ENCODE measurements at regions not wholly inside any gene's neighbourhood (a gene's known extent, or its start where the extent isn't known, plus 50 kb on each side); places are given as distances from the start of the nearest gene placed in this dataset.

- H3K36me3 Mint-ChIP-seq, result peaks cover 27% of the 10 kb centered on the region
- Histone ChIP-seq H3K27me3 (replicated peaks in 1 of 2; ENCODE audit: control insufficient read depth in 2 of 2, extremely low read depth in 1 of 2, insufficient read depth in 2 of 2, low read length in 1 of 2) (no peaks in the 10 kb centered on the region), H3K9me3 (no peaks in the 10 kb centered on the region), H3K36me3 (ENCODE audit: control insufficient read depth in 2 of 2, extremely low read depth in 1 of 2, insufficient read depth in 1 of 2, low read length in 1 of 2) (peaks cover 3% of the 10 kb centered on the region in 2 donors), H3K4me1 (ENCODE audit: control insufficient read depth in 1 of 2, extremely low read depth in 1 of 2, insufficient read depth in 2 of 2, low read length in 2 of 2) (no peaks in the 10 kb centered on the region), H3K27ac (ENCODE audit: low read length) (no peak overlapping the region), H3K4me3 (ENCODE audit: control insufficient read depth in 1 of 2, extremely low read depth in 1 of 2, low read length in 1 of 2) (no peak overlapping the region)
- H3K4me1 Mint-ChIP-seq, result no peaks in the 10 kb centered on the region
- DNase-seq (no peak), ATAC-seq (replicated peaks in 1 of 4) (no peak)
- CTCF ChIA-PET, result no interaction called here
- WGBS (ENCODE audit: insufficient coverage), result 82% methylated on average over 44 of the region's 66 CpGs
- no peaks in the 10 kb centered on the region for H3K9me3 Mint-ChIP-seq
- no peaks in the 10 kb centered on the region for H3K27me3 Mint-ChIP-seq
- H3K4me3 Mint-ChIP-seq, result no peak overlapping the region
- POLR2A ChIA-PET, result no interaction called here
- H3K27ac Mint-ChIP-seq, result no peak overlapping the region
Observed at GRCh38 chr12:107580750-107581618, 104.6 kb upstream of the PWP1 start.

DNA sequence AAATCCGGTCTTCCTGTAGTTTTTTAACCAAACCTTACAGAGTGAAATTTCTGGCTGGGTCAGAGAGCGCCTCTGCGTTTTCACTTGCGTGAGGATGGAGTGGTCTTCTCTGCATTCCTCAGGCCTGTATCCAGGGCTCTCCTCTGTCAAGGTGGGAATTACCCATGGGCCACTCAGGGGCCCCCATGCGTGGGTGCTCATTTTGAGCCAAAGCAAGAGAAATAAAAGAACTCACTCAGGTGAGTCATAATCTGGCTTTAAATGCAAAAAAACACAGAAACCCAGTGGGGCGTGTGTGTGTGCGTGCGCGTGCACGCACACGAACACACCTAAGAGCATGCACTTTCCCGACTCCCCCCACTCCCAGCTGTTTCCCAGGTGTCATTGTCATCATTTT lies 104.0 kb upstream of the PWP1 start:
- Mint-ChIP-seq H3K4me1 (no peaks in the 10 kb centered on the region), H3K36me3 (peaks cover 28% of the 10 kb centered on the region), H3K9me3 (peaks cover 2 to 3% (median 3%) of the 10 kb centered on the region in 3 donors), H3K27me3 (no peaks in the 10 kb centered on the region), H3K4me3 (no peak overlapping the region), H3K27ac (no peak overlapping the region)
- Histone ChIP-seq H3K36me3 (ENCODE audit: control insufficient read depth in 2 of 2, extremely low read depth in 1 of 2, insufficient read depth in 1 of 2, low read length in 1 of 2) (peaks cover 3% of the 10 kb centered on the region in 2 donors), H3K4me1 (ENCODE audit: control insufficient read depth in 1 of 2, extremely low read depth in 1 of 2, insufficient read depth in 2 of 2, low read length in 2 of 2) (no peaks in the 10 kb centered on the region), H3K9me3 (no peaks in the 10 kb centered on the region), H3K27ac (ENCODE audit: low read length) (no peak overlapping the region), H3K4me3 (ENCODE audit: control insufficient read depth in 1 of 2, extremely low read depth in 1 of 2, low read length in 1 of 2) (no peak overlapping the region), H3K27me3 (replicated peaks in 1 of 2; ENCODE audit: control insufficient read depth in 2 of 2, extremely low read depth in 1 of 2, insufficient read depth in 2 of 2, low read length in 1 of 2) (no peaks in the 10 kb centered on the region)
- ATAC-seq (replicated peaks in 1 of 4), result no peak
- ChIA-PET CTCF (no interaction called here), POLR2A (no interaction called here)
- WGBS (ENCODE audit: insufficient coverage), result 95% methylated on average over 11 of the region's 12 CpGs
- DNase-seq, result no peak

DNA sequence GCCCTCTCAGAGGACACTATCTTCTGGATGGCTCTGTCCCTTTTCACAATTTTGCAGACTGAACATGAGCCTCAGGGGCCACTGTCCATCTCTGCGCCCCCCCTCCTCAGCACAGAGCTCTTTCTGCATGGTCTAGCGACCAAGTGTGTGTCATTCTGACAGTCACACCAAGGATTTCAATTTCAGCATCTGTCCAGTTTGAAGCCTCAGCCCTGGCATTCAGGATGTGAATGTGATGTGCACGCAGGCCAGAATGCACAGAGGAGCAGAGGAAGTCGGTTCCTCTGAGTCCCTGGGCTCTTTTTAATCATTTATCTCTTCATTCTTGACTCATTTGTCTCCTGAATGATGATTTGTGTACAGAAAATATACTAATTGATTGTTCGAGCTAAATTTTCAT lies 102.0 kb upstream of the PWP1 start:
- H3K4me1 Mint-ChIP-seq, result no peaks in the 10 kb centered on the region
- H3K36me3 Mint-ChIP-seq, result peaks cover 42% of the 10 kb centered on the region
- peaks cover 9 to 17% (median 16%) of the 10 kb centered on the region in 3 donors for H3K9me3 Mint-ChIP-seq
- H3K4me1 ChIP-seq (ENCODE audit: control insufficient read depth in 1 of 2, extremely low read depth in 1 of 2, insufficient read depth in 2 of 2, low read length in 2 of 2), result no peaks in the 10 kb centered on the region
- no peak overlapping the region for H3K4me3 Mint-ChIP-seq
- H3K27me3 Mint-ChIP-seq, result no peaks in the 10 kb centered on the region
- WGBS (ENCODE audit: insufficient coverage), result 79% methylated on average over 2 of the region's 5 CpGs
- no peak overlapping the region for H3K4me3 ChIP-seq (ENCODE audit: control insufficient read depth in 1 of 2, extremely low read depth in 1 of 2, low read length in 1 of 2)
- peaks cover 3% of the 10 kb centered on the region in 2 donors for H3K36me3 ChIP-seq (ENCODE audit: control insufficient read depth in 2 of 2, extremely low read depth in 1 of 2, insufficient read depth in 1 of 2, low read length in 1 of 2)
- H3K9me3 ChIP-seq, result no peaks in the 10 kb centered on the region
- DNase-seq (no peak), ATAC-seq (replicated peaks in 1 of 4) (no peak)
- ChIA-PET POLR2A (no interaction called here), CTCF (no interaction called here)
- no peaks in the 10 kb centered on the region for H3K27me3 ChIP-seq (replicated peaks in 1 of 2; ENCODE audit: control insufficient read depth in 2 of 2, extremely low read depth in 1 of 2, insufficient read depth in 2 of 2, low read length in 1 of 2)
- H3K27ac Mint-ChIP-seq, result no peak overlapping the region
- no peak overlapping the region for H3K27ac ChIP-seq (ENCODE audit: low read length)

- DNase-seq, result no peak
- CTCF ChIA-PET, result interaction anchor here in 1 of 2 donors (1.0 kb wide), 1 partner anchor 23 kb away, joined by 6 read pairs; no protein-coding TSS in a partner anchor
- H3K9me3 Mint-ChIP-seq, result peaks cover 9 to 17% (median 16%) of the 10 kb centered on the region in 3 donors
- H3K27ac Mint-ChIP-seq, result no peak overlapping the region
- no peaks in the 10 kb centered on the region for H3K27me3 Mint-ChIP-seq
- H3K4me3 ChIP-seq (ENCODE audit: control insufficient read depth in 1 of 2, extremely low read depth in 1 of 2, low read length in 1 of 2), result no peak overlapping the region
- H3K4me1 ChIP-seq (ENCODE audit: control insufficient read depth in 1 of 2, extremely low read depth in 1 of 2, insufficient read depth in 2 of 2, low read length in 2 of 2), result no peaks in the 10 kb centered on the region
- ATAC-seq (replicated peaks in 1 of 4), result no peak
- 92% methylated on average over 2 of the region's 2 CpGs for WGBS (ENCODE audit: insufficient coverage)
- no peak overlapping the region for H3K27ac ChIP-seq (ENCODE audit: low read length)
- no peaks in the 10 kb centered on the region for H3K27me3 ChIP-seq (replicated peaks in 1 of 2; ENCODE audit: control insufficient read depth in 2 of 2, extremely low read depth in 1 of 2, insufficient read depth in 2 of 2, low read length in 1 of 2)
- POLR2A ChIA-PET, result no interaction called here
- no peaks in the 10 kb centered on the region for H3K4me1 Mint-ChIP-seq
- H3K36me3 ChIP-seq (ENCODE audit: control insufficient read depth in 2 of 2, extremely low read depth in 1 of 2, insufficient read depth in 1 of 2, low read length in 1 of 2), result peaks cover 3 to 6% of the 10 kb centered on the region in 2 donors
- no peaks in the 10 kb centered on the region for H3K9me3 ChIP-seq
- peaks cover 50% of the 10 kb centered on the region for H3K36me3 Mint-ChIP-seq
- H3K4me3 Mint-ChIP-seq, result no peak overlapping the region
Observed at GRCh38 chr12:107584563-107584962, 101.0 kb upstream of the PWP1 start.

- Histone ChIP-seq H3K36me3 (ENCODE audit: control insufficient read depth in 2 of 2, extremely low read depth in 1 of 2, insufficient read depth in 1 of 2, low read length in 1 of 2) (peaks cover 3 to 6% of the 10 kb centered on the region in 2 donors), H3K27me3 (replicated peaks in 1 of 2; ENCODE audit: control insufficient read depth in 2 of 2, extremely low read depth in 1 of 2, insufficient read depth in 2 of 2, low read length in 1 of 2) (no peaks in the 10 kb centered on the region), H3K9me3 (no peaks in the 10 kb centered on the region), H3K27ac (ENCODE audit: low read length) (no peak overlapping the region), H3K4me1 (ENCODE audit: control insufficient read depth in 1 of 2, extremely low read depth in 1 of 2, insufficient read depth in 2 of 2, low read length in 2 of 2) (no peaks in the 10 kb centered on the region), H3K4me3 (ENCODE audit: control insufficient read depth in 1 of 2, extremely low read depth in 1 of 2, low read length in 1 of 2) (no peak overlapping the region)
- 94% methylated on average over 12 of the region's 12 CpGs for WGBS (ENCODE audit: insufficient coverage)
- POLR2A ChIA-PET, result no interaction called here
- peaks cover 0 to 5% (median 0%) of the 10 kb centered on the region in 3 donors for H3K4me1 Mint-ChIP-seq
- no peak overlapping the region for H3K27ac Mint-ChIP-seq
- ATAC-seq (replicated peaks in 1 of 4) (no peak), DNase-seq (no peak)
- CTCF ChIA-PET, result no interaction called here
- peaks cover 9 to 25% (median 20%) of the 10 kb centered on the region in 3 donors for H3K9me3 Mint-ChIP-seq
- H3K27me3 Mint-ChIP-seq, result no peaks in the 10 kb centered on the region
- H3K4me3 Mint-ChIP-seq, result no peak overlapping the region
- H3K36me3 Mint-ChIP-seq, result peaks cover 61% of the 10 kb centered on the region
Observed at GRCh38 chr12:107586256-107586970, 99.2 kb upstream of the PWP1 start.

DNA sequence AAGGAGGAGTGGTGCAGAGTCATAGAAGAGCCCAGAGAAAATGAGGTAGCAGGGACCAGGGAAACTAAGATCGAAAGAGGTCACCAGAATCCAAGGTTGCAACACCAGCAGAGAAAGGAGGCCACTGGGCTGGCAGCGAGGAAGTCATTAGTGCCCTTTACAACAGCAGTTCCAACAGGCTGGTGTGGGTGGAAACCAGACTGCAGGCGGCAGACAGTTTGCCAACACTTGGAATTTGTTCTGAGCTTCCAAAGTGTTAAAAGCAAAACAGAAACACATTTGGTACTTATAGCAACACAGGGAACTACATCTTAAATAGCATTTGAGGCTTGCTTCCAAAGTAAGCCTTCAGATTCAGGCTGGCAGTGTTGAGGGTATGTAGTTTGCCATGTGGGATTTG lies 95.2 kb upstream of the PWP1 start:
- H3K27me3 ChIP-seq (replicated peaks in 1 of 2; ENCODE audit: control insufficient read depth in 2 of 2, extremely low read depth in 1 of 2, insufficient read depth in 2 of 2, low read length in 1 of 2), result no peaks in the 10 kb centered on the region
- no peak overlapping the region for H3K4me3 ChIP-seq (ENCODE audit: control insufficient read depth in 1 of 2, extremely low read depth in 1 of 2, low read length in 1 of 2)
- Mint-ChIP-seq H3K9me3 (peaks cover 9 to 44% (median 24%) of the 10 kb centered on the region in 3 donors), H3K4me1 (peaks cover 0 to 5% (median 3%) of the 10 kb centered on the region in 3 donors), H3K4me3 (no peak overlapping the region), H3K27me3 (no peaks in the 10 kb centered on the region), H3K27ac (no peak overlapping the region), H3K36me3 (peaks cover 63% of the 10 kb centered on the region)
- H3K4me1 ChIP-seq (ENCODE audit: control insufficient read depth in 1 of 2, extremely low read depth in 1 of 2, insufficient read depth in 2 of 2, low read length in 2 of 2), result no peaks in the 10 kb centered on the region
- no peak overlapping the region for H3K27ac ChIP-seq (ENCODE audit: low read length)
- ChIA-PET CTCF (no interaction called here), POLR2A (no interaction called here)
- DNase-seq (no peak), ATAC-seq (replicated peaks in 1 of 4) (no peak)
- H3K9me3 ChIP-seq, result no peaks in the 10 kb centered on the region
- H3K36me3 ChIP-seq (ENCODE audit: control insufficient read depth in 2 of 2, extremely low read depth in 1 of 2, insufficient read depth in 1 of 2, low read length in 1 of 2), result peaks cover 1 to 3% of the 10 kb centered on the region in 2 donors
- 84% methylated on average over 2 of the region's 3 CpGs for WGBS (ENCODE audit: insufficient coverage)

All from T-cell (primary cell).